ENCODE measurements at regions not wholly inside any gene's neighbourhood (a gene's known extent, or its start where the extent isn't known, plus 50 kb on each side); places are given as distances from the start of the nearest gene placed in this dataset.
A peak's percentile ranks its signal among the peaks of the same experiment; 100 is the strongest.

DNA sequence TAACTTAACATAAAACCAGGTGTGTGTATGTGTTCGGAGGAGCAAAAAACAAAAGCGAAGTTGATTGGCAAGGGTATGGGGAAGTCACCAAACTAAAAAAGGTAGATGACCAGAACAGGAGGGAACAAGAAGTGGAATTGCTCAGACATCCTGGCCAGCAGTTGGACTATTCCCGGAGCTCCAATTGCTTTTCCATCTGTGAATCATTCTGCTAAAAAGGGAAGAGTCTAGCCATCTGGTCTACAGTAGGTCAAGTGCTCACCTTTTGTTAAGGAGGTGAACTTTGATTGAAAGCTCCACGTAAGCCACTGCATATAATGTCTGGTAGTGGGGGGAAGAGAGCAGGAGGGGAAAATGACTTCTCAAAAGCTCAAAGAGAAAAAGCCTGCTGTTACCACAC, 50.0 kb upstream of the BET1 start:
- DNase-seq (no peak), ATAC-seq (replicated peaks) (no peak)
- H3K27ac Mint-ChIP-seq: no peak overlapping the region
- peaks cover 32 to 57% of the 10 kb centered on the region in 2 donors for H3K4me1 Mint-ChIP-seq
- H3K36me3 Mint-ChIP-seq: peaks cover 2 to 4% of the 10 kb centered on the region in 2 donors
- peaks cover 4 to 7% of the 10 kb centered on the region in 2 donors for H3K9me3 Mint-ChIP-seq
- H3K27me3 Mint-ChIP-seq: no peaks in the 10 kb centered on the region
- H3K4me3 Mint-ChIP-seq: peak overlapping the region; percentile 0 to 12

GRCh38 chr7:94055963-94056362, 51.8 kb upstream of the BET1 start:
- no peak overlapping the region for H3K4me3 Mint-ChIP-seq
- no peak for DNase-seq
- H3K27ac Mint-ChIP-seq: no peak overlapping the region

GRCh38 chr7:94056796-94057207, 52.6 kb upstream of the BET1 start:
- Mint-ChIP-seq H3K9me3 (peaks cover 4 to 7% of the 10 kb centered on the region in 2 donors), H3K4me3 (no peak overlapping the region), H3K4me1 (peaks cover 26 to 50% of the 10 kb centered on the region in 2 donors), H3K27ac (no peak overlapping the region), H3K27me3 (no peaks in the 10 kb centered on the region), H3K36me3 (peaks cover 4% of the 10 kb centered on the region in 2 donors)
- DNase-seq (no peak), ATAC-seq (replicated peaks) (no peak)

More at GRCh38 chr7:94055963-94056362, 51.8 kb upstream of the BET1 start:
- peaks cover 2 to 4% of the 10 kb centered on the region in 2 donors for H3K36me3 Mint-ChIP-seq
- no peak for ATAC-seq (replicated peaks)
- no peaks in the 10 kb centered on the region for H3K27me3 Mint-ChIP-seq
- peaks cover 27 to 48% of the 10 kb centered on the region in 2 donors for H3K4me1 Mint-ChIP-seq
- H3K9me3 Mint-ChIP-seq: peaks cover 4 to 7% of the 10 kb centered on the region in 2 donors

DNA sequence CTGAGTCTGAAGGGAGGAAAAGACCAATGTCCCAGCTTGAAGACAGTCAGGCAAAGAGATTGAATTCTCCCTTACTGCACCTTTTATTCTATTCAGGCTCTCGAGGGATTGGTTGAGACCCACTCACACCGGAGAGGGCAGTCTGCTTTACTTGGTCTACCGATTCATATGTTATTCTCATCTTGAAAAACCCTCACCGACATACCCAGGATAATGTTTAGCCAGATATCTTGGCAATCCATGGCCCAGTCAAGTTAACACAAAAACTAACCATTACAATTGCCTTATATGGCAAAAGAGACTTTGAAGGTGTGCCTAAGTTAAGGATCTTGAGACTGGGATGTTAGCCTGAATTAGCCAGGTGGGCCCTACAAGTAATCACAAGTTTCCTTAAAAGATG, 53.8 kb upstream of the BET1 start:
- Mint-ChIP-seq H3K4me1 (peaks cover 24 to 50% of the 10 kb centered on the region in 2 donors), H3K27ac (no peak overlapping the region), H3K4me3 (no peak overlapping the region), H3K9me3 (peaks cover 4 to 7% of the 10 kb centered on the region in 2 donors), H3K36me3 (peaks cover 4% of the 10 kb centered on the region in 2 donors), H3K27me3 (no peaks in the 10 kb centered on the region)
- ATAC-seq (replicated peaks) (no peak), DNase-seq (no peak)

DNA sequence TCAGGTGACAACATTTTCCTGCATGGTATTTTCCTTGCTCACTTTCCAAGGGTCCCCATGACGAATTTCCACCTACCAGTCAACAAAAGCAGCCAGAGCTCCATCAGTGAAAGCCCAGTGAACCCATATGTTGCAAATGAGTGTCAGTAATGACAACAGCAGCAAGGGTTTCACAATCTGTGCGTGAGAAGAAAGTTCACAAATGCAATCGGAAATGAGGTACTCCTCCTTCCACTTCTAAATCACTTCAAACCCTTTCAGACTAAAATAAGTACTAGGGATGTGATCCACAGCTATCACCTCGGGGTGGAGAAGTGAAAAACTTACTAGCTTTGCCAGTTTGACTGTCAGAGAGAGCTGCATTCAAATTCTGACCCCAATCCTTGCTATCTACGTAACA, 55.6 kb upstream of the BET1 start:
- Mint-ChIP-seq H3K36me3 (peaks cover 4% of the 10 kb centered on the region in 2 donors), H3K9me3 (peaks cover 3 to 7% of the 10 kb centered on the region in 2 donors), H3K4me3 (no peak overlapping the region), H3K27me3 (no peaks in the 10 kb centered on the region), H3K27ac (no peak overlapping the region), H3K4me1 (peaks cover 18 to 38% of the 10 kb centered on the region in 2 donors)
- peak; percentile 25 to 27 for ATAC-seq (replicated peaks)
- DNase-seq: no peak

DNA sequence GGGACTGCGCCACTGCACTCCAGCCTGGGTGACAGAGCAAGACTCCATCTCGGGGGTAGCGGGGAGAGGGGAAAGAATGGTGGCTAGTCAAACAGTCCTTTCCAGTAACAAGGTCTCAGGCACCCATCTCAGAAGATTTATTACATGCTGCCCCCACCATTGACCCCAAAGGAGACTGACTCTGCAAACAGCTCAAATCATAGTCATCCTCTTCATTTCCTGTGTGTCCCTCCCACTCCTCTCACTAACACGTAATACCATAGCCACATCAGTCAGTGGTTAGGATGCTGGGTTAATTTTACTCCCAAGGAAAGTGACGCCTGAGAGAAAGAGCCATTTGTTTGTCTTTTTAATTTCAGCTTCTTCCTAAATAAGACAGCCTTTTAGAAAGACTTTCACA, 56.6 kb upstream of the BET1 start:
- Mint-ChIP-seq H3K9me3 (peaks cover 3 to 4% of the 10 kb centered on the region in 2 donors), H3K36me3 (peaks cover 4% of the 10 kb centered on the region in 2 donors), H3K27ac (no peak overlapping the region), H3K27me3 (no peaks in the 10 kb centered on the region), H3K4me1 (peaks cover 18 to 39% of the 10 kb centered on the region in 2 donors), H3K4me3 (no peak overlapping the region)
- peak; percentile 42 for ATAC-seq (replicated peaks)
- no peak for DNase-seq

DNA sequence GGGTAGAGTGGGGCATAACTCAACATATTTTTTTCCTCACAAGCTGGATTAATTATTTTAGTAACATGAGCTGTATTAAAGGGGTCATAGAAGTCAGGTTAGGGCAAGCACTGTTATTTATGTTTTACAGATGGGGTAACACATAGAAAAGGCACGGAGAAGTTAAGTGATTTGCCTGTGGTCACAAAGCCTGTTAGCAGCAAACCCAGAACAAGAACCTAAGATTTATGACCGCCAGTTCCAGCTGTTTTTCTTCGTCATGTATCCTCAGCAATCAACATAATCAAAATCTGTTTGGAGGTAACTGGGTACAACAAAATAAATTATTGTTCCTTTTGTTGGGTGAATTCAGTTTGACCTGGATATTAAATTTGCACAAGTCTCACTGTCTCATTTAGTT, 57.2 kb upstream of the BET1 start:
- ATAC-seq (replicated peaks) (no peak), DNase-seq (no peak)
- Mint-ChIP-seq H3K36me3 (peaks cover 0 to 2% of the 10 kb centered on the region in 2 donors), H3K9me3 (no peaks in the 10 kb centered on the region), H3K27me3 (no peaks in the 10 kb centered on the region), H3K4me1 (peaks cover 15 to 34% of the 10 kb centered on the region in 2 donors), H3K4me3 (no peak overlapping the region), H3K27ac (no peak overlapping the region)

GRCh38 chr7:94062372-94062771, 58.2 kb upstream of the BET1 start:
- no peak overlapping the region for H3K27ac Mint-ChIP-seq
- peaks cover 13 to 33% of the 10 kb centered on the region in 2 donors for H3K4me1 Mint-ChIP-seq
- no peaks in the 10 kb centered on the region for H3K9me3 Mint-ChIP-seq
- H3K4me3 Mint-ChIP-seq: no peak overlapping the region
- H3K27me3 Mint-ChIP-seq: no peaks in the 10 kb centered on the region
- ATAC-seq (replicated peaks): peak; percentile 60 to 73
- peaks cover 0 to 2% of the 10 kb centered on the region in 2 donors for H3K36me3 Mint-ChIP-seq
- no peak for DNase-seq

GRCh38 chr7:94064541-94065191, 60.5 kb upstream of the BET1 start:
- no peak overlapping the region for H3K27ac Mint-ChIP-seq
- no peak for DNase-seq
- H3K9me3 Mint-ChIP-seq: no peaks in the 10 kb centered on the region
- peaks cover 0 to 2% of the 10 kb centered on the region in 2 donors for H3K36me3 Mint-ChIP-seq
- no peaks in the 10 kb centered on the region for H3K27me3 Mint-ChIP-seq
- H3K4me3 Mint-ChIP-seq: no peak overlapping the region
- ATAC-seq (replicated peaks): no peak
- peaks cover 23 to 49% of the 10 kb centered on the region in 2 donors for H3K4me1 Mint-ChIP-seq

DNA sequence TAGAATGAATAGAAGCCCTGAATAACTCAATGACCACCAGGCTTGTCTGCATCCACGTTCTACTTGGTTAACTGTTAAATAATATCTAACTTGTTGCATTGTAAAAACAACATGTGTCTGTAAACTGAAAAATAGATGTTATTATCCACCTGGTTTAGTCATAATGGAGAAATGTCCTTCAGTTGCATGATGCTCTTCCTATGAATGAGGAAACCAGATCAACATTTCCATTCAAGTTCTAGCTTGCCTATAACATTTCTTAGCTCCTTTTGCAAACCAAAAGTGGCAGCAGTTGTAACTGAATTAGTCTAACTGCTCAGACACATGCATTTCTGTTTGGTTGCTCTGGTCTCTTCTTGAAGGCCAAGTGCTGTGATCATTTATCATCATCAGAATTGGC, 62.9 kb upstream of the BET1 start:
- H3K27me3 Mint-ChIP-seq: no peaks in the 10 kb centered on the region
- no peak for DNase-seq
- H3K27ac Mint-ChIP-seq: no peak overlapping the region
- ATAC-seq (replicated peaks): no peak
- H3K4me1 Mint-ChIP-seq: peaks cover 16 to 33% of the 10 kb centered on the region in 2 donors
- H3K9me3 Mint-ChIP-seq: no peaks in the 10 kb centered on the region
- no peaks in the 10 kb centered on the region for H3K36me3 Mint-ChIP-seq
- H3K4me3 Mint-ChIP-seq: no peak overlapping the region

- Mint-ChIP-seq H3K9me3 (no peaks in the 10 kb centered on the region), H3K36me3 (no peaks in the 10 kb centered on the region), H3K4me1 (peaks cover 13 to 28% of the 10 kb centered on the region in 2 donors), H3K27ac (no peak overlapping the region), H3K27me3 (no peaks in the 10 kb centered on the region), H3K4me3 (no peak overlapping the region)
- ATAC-seq (replicated peaks): no peak
- no peak for DNase-seq
These were observed 63.4 kb upstream of the BET1 start for GRCh38 chr7:94067506-94067905.

DNA sequence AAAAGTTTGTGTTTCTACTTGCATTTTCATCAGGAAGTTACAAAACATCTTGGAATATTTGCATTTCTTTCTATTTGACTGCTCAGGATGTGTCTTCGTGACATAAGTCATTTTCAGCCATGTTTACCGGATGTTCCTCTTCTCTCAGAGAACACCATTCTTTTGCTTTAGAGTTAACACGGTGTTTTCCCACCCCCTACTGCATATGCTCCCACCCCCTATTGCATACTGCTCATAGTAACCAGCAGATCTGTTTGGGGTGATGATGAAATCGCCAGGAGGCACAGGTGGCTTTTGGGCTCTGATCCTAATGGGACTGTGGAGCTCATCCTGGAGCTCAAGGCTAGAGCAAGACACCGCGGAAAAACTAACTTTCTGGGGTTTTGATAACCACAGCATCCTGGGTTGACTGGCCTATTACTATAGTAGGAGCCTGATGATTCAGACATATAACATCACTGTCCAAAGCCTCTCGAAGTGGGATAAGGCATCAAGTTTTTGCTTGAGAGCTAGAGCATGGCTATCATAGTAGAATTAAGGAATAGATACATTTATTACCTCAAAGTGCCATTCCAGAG, 65.1 kb upstream of the BET1 start:
- no peak overlapping the region for H3K27ac Mint-ChIP-seq
- no peaks in the 10 kb centered on the region for H3K27me3 Mint-ChIP-seq
- peaks cover 15 to 35% of the 10 kb centered on the region in 2 donors for H3K4me1 Mint-ChIP-seq
- no peaks in the 10 kb centered on the region for H3K9me3 Mint-ChIP-seq
- no peaks in the 10 kb centered on the region for H3K36me3 Mint-ChIP-seq
- ATAC-seq (replicated peaks): peak in 1 of 2 donors; percentile 51
- DNase-seq: no peak
- no peak overlapping the region for H3K4me3 Mint-ChIP-seq

DNA sequence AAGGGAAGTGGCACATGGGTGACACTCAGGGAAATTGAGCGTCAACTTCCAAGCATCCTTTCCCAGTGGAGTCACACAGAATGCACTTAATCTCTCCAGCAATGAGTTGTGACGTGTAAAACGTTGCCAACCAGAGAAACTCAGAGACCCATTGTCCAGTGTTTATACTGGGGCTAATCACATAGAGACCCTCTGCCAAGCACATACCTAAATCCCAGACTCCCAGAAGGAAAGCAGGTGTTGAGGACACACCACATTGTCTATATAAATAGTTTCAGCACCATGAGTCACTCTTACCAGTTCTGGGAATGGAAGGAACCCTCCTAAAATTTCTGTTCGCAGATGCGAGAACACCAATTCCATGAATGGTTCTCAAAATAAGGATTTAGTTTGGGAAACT, 76.4 kb upstream of the BET1 start:
- Mint-ChIP-seq H3K9me3 (no peaks in the 10 kb centered on the region), H3K27ac (no peak overlapping the region), H3K4me1 (peaks cover 0 to 2% of the 10 kb centered on the region in 2 donors), H3K4me3 (no peak overlapping the region), H3K27me3 (peaks cover 6 to 8% of the 10 kb centered on the region in 2 donors), H3K36me3 (no peaks in the 10 kb centered on the region)
- DNase-seq: no peak
- no peak for ATAC-seq (replicated peaks)

- no peaks in the 10 kb centered on the region for H3K9me3 Mint-ChIP-seq
- no peak for ATAC-seq (replicated peaks)
- no peaks in the 10 kb centered on the region for H3K36me3 Mint-ChIP-seq
- DNase-seq: no peak
- peaks cover 6 to 8% of the 10 kb centered on the region in 2 donors for H3K27me3 Mint-ChIP-seq
- H3K4me1 Mint-ChIP-seq: peaks cover 0 to 2% of the 10 kb centered on the region in 2 donors
- H3K4me3 Mint-ChIP-seq: no peak overlapping the region
- no peak overlapping the region for H3K27ac Mint-ChIP-seq
These were observed 78.0 kb upstream of the BET1 start for GRCh38 chr7:94082126-94082525.
